HG02943 (cell line): ENCODE measurements at regions not wholly inside any gene's neighbourhood (a gene's known extent, or its start where the extent isn't known, plus 50 kb on each side); places are given as distances from the start of the nearest gene placed in this dataset.

Source experiments
- ATAC-seq: cut with Tn5 transposase; IDR thresholded peaks from one replicate; pipeline ENCODE4 v1.9.1; 2021; ENCODE audit warnings: mild to moderate bottlenecking, low read depth, moderate library complexity; ENCODE audit not compliant: unreplicated experiment

DNA sequence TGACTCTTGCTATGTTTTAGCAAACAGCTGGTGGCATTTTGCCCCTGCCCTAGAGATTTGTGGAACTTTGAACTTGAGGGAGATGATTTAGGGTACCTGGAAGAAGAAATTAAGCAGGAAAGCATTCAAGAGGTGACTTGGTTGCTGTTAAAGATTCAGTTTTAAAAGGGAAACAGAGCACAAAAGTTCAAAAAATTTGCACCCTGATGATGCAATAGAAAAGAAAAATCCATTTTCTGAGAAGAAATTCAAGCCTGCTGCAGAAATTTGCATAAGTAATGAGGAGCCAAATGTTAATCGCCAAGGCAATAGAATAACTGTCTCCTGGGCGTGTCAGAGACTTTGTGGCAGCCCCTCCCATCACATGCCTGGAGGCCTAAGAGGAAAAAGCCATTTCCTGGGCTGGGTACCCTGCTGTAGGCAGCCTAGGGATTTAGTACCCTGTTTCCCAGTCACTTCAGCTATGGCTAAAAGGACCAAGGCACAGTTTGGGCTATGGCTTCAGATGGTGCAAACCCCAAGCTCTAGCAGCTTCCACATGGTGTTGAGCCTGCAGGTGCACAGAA lies 958.5 kb upstream of the MIR17HG start:
- ATAC-seq, result no peak

DNA sequence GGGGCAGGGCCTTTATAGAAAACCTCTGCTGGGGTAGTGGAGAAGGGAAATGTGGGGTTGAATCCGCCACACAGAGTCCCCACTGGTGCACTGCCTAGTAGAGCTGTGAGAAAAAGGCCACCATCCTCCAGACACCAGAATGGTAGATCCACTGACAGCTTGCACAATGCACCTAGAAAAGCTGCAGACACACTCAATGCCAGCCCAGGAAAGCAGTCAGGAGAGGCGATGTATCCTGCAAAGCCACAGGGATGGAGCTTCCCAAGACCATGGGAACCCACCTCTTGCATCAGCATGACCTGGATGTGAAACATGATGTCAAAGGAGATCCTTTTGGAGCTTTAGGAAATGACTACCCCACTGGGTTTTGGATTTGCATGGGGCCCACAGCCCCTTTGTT lies 958.0 kb upstream of the MIR17HG start:
- ATAC-seq, result no peak

GRCh38 chr13:90393408-90393807 lies 954.1 kb upstream of the MIR17HG start:
- no peak for ATAC-seq

GRCh38 chr13:90395348-90395747 lies 952.1 kb upstream of the MIR17HG start:
- ATAC-seq, result no peak

GRCh38 chr13:90395846-90396245 lies 951.6 kb upstream of the MIR17HG start:
- no peak for ATAC-seq

GRCh38 chr13:90396266-90396665 lies 951.2 kb upstream of the MIR17HG start:
- ATAC-seq, result no peak

- ATAC-seq, result no peak
Measured at GRCh38 chr13:90397503-90397902, 950.0 kb upstream of the MIR17HG start.

GRCh38 chr13:90400372-90400771 lies 947.1 kb upstream of the MIR17HG start:
- no peak for ATAC-seq

- no peak for ATAC-seq
Measured at GRCh38 chr13:90401150-90401549, 946.3 kb upstream of the MIR17HG start.

DNA sequence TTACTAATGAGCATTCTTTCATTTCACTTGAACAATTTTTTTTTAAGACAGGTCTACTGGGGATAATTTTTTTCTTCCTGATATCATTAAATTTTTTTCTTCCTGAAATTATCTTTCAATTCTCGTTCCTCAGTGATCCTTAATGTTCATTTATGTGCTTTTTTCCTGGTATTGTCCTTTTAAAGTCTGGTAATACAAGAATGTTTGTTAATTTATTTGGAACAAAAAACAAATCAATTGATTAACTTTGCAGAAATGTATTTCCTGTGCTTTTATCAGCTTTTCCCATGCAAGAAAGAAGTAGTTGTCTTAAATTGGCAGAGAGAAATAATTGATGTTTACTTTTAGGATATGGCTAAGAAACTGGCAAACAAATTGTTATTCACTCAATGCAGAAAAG lies 945.4 kb upstream of the MIR17HG start:
- ATAC-seq, result no peak

GRCh38 chr13:90402613-90403012 lies 944.9 kb upstream of the MIR17HG start:
- no peak for ATAC-seq

DNA sequence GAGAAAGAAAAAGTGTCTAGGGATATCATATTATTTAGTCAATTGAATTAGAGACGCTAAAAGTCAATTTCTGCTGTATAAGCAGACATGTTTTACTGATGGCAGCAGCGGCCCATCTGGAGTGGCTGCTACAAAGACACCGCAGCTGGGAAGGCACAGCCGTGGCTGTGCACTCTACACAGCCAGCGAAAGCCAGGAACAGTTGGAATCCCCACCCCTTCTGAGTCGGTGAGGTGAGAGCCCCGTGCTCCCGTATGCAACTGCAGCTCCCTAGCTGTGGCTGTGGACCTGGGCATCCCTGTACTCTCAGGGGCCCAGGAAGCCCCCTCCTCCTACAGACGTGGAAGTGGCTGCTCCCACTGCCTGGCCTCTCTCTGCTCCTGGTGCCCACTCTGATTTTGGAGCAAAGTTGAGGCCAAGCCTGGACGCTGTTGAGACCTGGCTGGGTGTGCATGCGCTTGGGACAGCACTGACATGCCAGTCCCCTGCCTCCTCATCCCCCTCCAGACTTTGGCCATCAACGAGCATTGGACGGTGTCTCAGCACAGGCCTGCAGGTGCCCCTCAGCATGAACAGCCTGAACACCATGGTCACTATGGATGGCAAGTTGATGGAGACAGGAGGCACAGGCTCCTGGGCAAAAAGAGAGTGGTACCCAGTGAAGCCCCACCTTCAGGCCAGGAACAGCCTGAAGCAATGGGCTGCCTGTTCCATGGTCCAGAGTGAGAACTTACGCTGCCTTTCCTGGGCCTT lies 944.0 kb upstream of the MIR17HG start:
- ATAC-seq, result no peak

GRCh38 chr13:90405301-90405700 lies 942.2 kb upstream of the MIR17HG start:
- ATAC-seq, result no peak

GRCh38 chr13:90412980-90413379 lies 934.5 kb upstream of the MIR17HG start:
- no peak for ATAC-seq

DNA sequence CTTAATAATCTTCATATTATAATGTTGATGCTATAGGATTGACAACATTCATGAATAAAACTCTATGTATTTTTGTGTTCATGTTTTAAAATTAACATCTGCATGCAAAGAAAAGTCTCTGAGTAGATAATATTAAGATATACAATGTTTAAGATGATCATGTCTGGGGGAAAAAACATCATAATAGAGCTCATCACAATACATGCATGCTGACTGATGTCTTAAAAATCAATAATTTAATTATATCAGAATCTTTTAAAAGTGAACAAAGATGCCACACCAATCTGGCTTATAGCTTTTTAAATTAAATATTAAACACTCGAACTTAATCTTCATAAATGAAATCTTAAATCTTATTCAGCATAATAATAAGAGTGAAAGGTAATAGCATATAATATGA lies 933.9 kb upstream of the MIR17HG start:
- ATAC-seq, result no peak

DNA sequence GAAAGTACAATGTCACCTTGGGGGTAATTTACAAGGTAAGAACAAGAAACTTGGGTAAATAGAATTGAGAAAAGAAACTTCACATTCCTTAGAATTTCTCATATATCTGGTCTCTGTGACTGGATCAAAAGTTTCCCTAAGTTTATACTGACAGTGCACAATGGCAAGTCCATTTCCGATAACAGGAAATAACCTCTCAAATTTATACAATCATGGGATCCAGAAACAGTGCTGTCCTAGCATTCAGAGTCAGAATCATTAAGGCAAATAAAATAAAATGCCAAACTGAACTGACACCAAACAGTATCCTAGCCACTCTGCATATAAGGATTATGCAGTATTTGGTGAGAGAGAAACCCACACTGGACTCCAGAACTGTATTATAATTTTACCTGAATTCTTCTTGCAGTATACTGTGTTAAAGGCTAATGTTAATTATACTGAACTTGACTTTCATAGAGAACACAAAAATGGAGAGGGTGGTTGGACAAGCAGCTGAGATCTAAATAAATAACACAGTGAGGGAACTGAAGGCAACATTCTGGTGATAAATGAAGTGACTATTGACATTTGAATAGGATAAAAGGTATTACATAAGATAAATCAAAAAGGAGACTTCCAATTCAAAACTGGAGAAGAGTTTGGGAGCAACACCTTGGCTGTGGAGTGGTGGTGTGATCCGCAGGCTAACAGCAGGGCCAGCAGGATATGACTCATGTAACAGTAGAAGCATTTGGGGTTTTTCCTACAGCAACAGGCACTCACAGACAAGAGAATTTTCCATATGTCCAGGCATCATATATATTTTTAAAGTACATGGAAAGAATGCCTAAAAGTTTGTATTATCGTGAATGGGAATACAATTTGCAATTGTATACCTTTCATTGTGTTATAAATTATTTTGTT lies 932.5 kb upstream of the MIR17HG start:
- ATAC-seq, result no peak

DNA sequence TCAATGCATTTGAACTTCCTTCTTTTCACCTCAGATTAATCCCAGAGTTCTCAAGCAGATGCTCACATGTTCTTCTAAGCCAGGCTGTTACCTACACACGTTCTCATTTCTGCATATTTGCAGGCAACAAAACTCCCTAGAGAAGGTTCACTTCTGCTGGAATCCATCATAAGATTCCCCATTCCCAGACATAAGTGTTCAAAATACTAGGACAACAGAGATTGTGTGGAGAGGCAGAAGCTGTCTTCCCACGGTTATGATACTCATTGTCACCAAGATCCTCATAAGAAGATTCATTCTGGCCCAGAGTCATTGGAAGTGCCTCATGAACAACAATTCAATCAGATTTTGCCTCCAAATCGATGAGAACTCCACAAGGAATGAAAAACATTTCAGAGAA lies 931.6 kb upstream of the MIR17HG start:
- ATAC-seq, result no peak

- ATAC-seq, result no peak
Measured at GRCh38 chr13:90416519-90416918, 931.0 kb upstream of the MIR17HG start.

- no peak for ATAC-seq
Measured at GRCh38 chr13:90416938-90417337, 930.5 kb upstream of the MIR17HG start.

DNA sequence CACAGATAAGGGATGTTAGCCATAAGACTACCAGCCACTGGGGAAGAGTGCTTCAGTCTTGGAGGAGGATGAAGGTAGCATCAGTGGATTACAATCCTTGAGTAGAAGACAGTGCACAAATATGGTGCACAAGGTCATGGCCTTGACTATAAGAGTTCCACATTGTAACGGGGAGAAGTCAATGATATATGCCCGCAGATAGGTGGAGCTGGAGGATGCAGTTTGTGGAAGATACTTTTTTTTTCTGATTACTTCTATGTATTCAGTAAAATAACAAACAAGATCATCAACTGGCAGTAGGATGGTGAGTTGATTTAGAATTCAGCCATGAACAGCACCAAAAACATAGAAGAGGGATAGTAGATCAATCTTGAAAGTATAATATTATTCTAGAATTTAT lies 926.8 kb upstream of the MIR17HG start:
- ATAC-seq, result no peak
